Liver (tissue), 7 donors: ENCODE measurements at regions not wholly inside any gene's neighbourhood (a gene's known extent, or its start where the extent isn't known, plus 50 kb on each side); places are given as distances from the start of the nearest gene placed in this dataset.

Experiments
- DNase-seq: peaks from one replicate; pipeline ENCODE4 v3.0.0-alpha.2; 2017; ENCODE audit warnings: low spot score
- H3K27ac ChIP-seq, 2 donors: one replicate each; pipeline ENCODE4 v1.7.0; 2013; ENCODE audit warnings: inconsistent platforms in 2 of 2, low read length in 2 of 2, control low read depth in 1 of 2, low read depth in 1 of 2, mild to moderate bottlenecking in 1 of 2
- H3K27me3 ChIP-seq, 4 donors: one replicate each; pipeline versions ENCODE4 v1.6.1 to v1.7.0; 2013; ENCODE audit warnings: low read length in 3 of 4, inconsistent platforms in 1 of 4, mild to moderate bottlenecking in 1 of 4, moderate library complexity in 1 of 4; ENCODE audit not compliant: control insufficient read depth in 4 of 4, insufficient read depth in 4 of 4
- H3K36me3 ChIP-seq, 4 donors: one replicate each; pipeline versions ENCODE4 v1.6.1 to v1.7.0; 2013; ENCODE audit warnings: low read length in 3 of 4, mild to moderate bottlenecking in 3 of 4, low read depth in 1 of 4, moderate library complexity in 1 of 4; ENCODE audit not compliant: control insufficient read depth in 4 of 4, insufficient read depth in 3 of 4
- H3K4me1 ChIP-seq, 4 donors: one replicate each; pipeline versions ENCODE4 v1.6.1 to v1.7.0; 2013; ENCODE audit warnings: low read length in 3 of 4, mild to moderate bottlenecking in 3 of 4, moderate library complexity in 1 of 4; ENCODE audit not compliant: control insufficient read depth in 4 of 4, insufficient read depth in 4 of 4
- H3K4me3 ChIP-seq, 3 donors: one replicate each; pipeline versions ENCODE4 v1.6.1 to v1.7.0; 2013; ENCODE audit warnings: low read length in 3 of 3, control low read depth in 1 of 3, low read depth in 1 of 3, mild to moderate bottlenecking in 1 of 3
- H3K9ac ChIP-seq, 2 donors: one replicate each; pipeline ENCODE4 v1.7.0; 2013; ENCODE audit warnings: low read length in 2 of 2, mild to moderate bottlenecking in 2 of 2, moderate library complexity in 2 of 2, control low read depth in 1 of 2, low read depth in 1 of 2
- H3K9me3 ChIP-seq, 4 donors: one replicate each; pipeline versions ENCODE4 v1.6.1 to v1.7.0; 2013; ENCODE audit warnings: low read length in 3 of 4; ENCODE audit not compliant: control insufficient read depth in 4 of 4
- ATF3 ChIP-seq: IDR thresholded peaks from 2 replicates; pipeline ENCODE4 v1.6.1; 2016; ENCODE audit warnings: antibody characterized with exemption
- EGR1 ChIP-seq, 2 donors: IDR thresholded peaks; 2 replicates each; pipeline ENCODE4 v1.6.1; 2016 to 2018; ENCODE audit warnings: antibody characterized with exemption in 2 of 2, low read depth in 2 of 2
- FOXA1 ChIP-seq: IDR thresholded peaks from 2 replicates; pipeline ENCODE4 v1.6.1; 2016; ENCODE audit warnings: antibody characterized with exemption
- FOXA2 ChIP-seq: IDR thresholded peaks from 2 replicates; pipeline ENCODE4 v1.6.1; 2016; ENCODE audit warnings: antibody characterized with exemption
- HNF4A ChIP-seq, 2 donors: conservative IDR thresholded peaks; 2 replicates each; pipeline ENCODE4 v1.6.1; 2016; ENCODE audit warnings: antibody characterized with exemption in 2 of 2, mild to moderate bottlenecking in 2 of 2
- HNF4G ChIP-seq: IDR thresholded peaks from 2 replicates; pipeline ENCODE4 v1.6.1; 2016; ENCODE audit warnings: antibody characterized with exemption
- JUND ChIP-seq, 2 donors: IDR thresholded peaks; 2 replicates each; pipeline ENCODE4 v1.6.1; 2016; ENCODE audit warnings: antibody characterized with exemption in 2 of 2
- MAX ChIP-seq: IDR thresholded peaks from 2 replicates; pipeline ENCODE4 v1.6.1; 2016; ENCODE audit warnings: antibody characterized with exemption
- NR2F2 ChIP-seq: IDR thresholded peaks from 2 replicates; pipeline ENCODE4 v1.6.1; 2016; ENCODE audit warnings: antibody characterized with exemption
- RAD21 ChIP-seq, 2 donors: IDR thresholded peaks; 2 replicates each; pipeline ENCODE4 v1.6.1; 2016; ENCODE audit warnings: antibody characterized with exemption in 2 of 2, mild to moderate bottlenecking in 2 of 2
- REST ChIP-seq: IDR thresholded peaks from 2 replicates; pipeline ENCODE4 v1.6.1; 2016; ENCODE audit warnings: antibody characterized with exemption, mild to moderate bottlenecking
- RXRA ChIP-seq, 2 donors: IDR thresholded peaks; 2 replicates each; pipeline ENCODE4 v1.6.1; 2017 to 2018; ENCODE audit warnings: antibody characterized with exemption in 2 of 2, mild to moderate bottlenecking in 1 of 2
- TAF1 ChIP-seq: conservative IDR thresholded peaks from 2 replicates; pipeline ENCODE4 v1.6.1; 2016; ENCODE audit warnings: antibody characterized with exemption, mild to moderate bottlenecking
- ZBTB33 ChIP-seq: IDR thresholded peaks from 2 replicates; pipeline ENCODE4 v1.6.1; 2016; ENCODE audit warnings: antibody characterized with exemption
- WGBS: extraction: QIAGEN DNeasy Blood & Tissue Kit; methylation state at CpG from one replicate; pipeline ENCODE4 v1.1.7; 2013; 5-methylcytosine and 5-hydroxymethylcytosine counted together
- donor health status: healthy.
- donor health status: healthy.
- donor health status: healthy.
- donor health status: healthy.

GRCh38 chr14:97446087-97446486 is 648.9 kb downstream of the VRK1 start:
- WGBS = 89% methylated on average over 4 of the region's 4 CpGs
- TF ChIP-seq HNF4A (conservative IDR thresholded peaks at IDR 0.05) = no peak
- no peak for TF ChIP-seq ATF3
- TF ChIP-seq JUND (IDR thresholded peaks at IDR 0.05) = no peak
- TF ChIP-seq RAD21 (IDR thresholded peaks at IDR 0.05) = no peak
- TF ChIP-seq MAX = no peak
- TF ChIP-seq RXRA (IDR thresholded peaks at IDR 0.05) = no peak
- no peak for TF ChIP-seq REST
- no peak for TF ChIP-seq HNF4G
- no peak overlapping the region for H3K9ac ChIP-seq
- H3K4me1 ChIP-seq = no peaks in the 10 kb centered on the region
- no peak overlapping the region for H3K4me3 ChIP-seq
- DNase-seq = no peak
- H3K27me3 ChIP-seq = no peaks in the 10 kb centered on the region
- no peak overlapping the region for H3K27ac ChIP-seq
- no peaks in the 10 kb centered on the region for H3K9me3 ChIP-seq
- H3K36me3 ChIP-seq = no peaks in the 10 kb centered on the region

- TF ChIP-seq EGR1 (IDR thresholded peaks at IDR 0.05; ENCODE audit: low read depth in 2 of 2) (no peak), HNF4A (conservative IDR thresholded peaks at IDR 0.05) (no peak), RAD21 (IDR thresholded peaks at IDR 0.05) (no peak), FOXA2 (no peak), FOXA1 (no peak)
- Histone ChIP-seq H3K27me3 (peaks cover 0 to 2% (median 0%) of the 10 kb centered on the region in 4 donors), H3K36me3 (no peaks in the 10 kb centered on the region), H3K9me3 (no peaks in the 10 kb centered on the region), H3K9ac (no peak overlapping the region), H3K27ac (no peak overlapping the region), H3K4me1 (peaks cover 0 to 4% (median 0%) of the 10 kb centered on the region in 4 donors), H3K4me3 (no peak overlapping the region)
- DNase-seq = no peak
Observed at GRCh38 chr14:97452314-97452713, 655.1 kb downstream of the VRK1 start.

GRCh38 chr14:97453991-97454390 is 656.8 kb downstream of the VRK1 start:
- DNase-seq = no peak
- no peak overlapping the region for H3K4me3 ChIP-seq
- H3K27me3 ChIP-seq = peaks cover 0 to 2% (median 0%) of the 10 kb centered on the region in 4 donors
- TF ChIP-seq EGR1 (IDR thresholded peaks at IDR 0.05; ENCODE audit: low read depth in 2 of 2) (no peak), ATF3 (no peak), ZBTB33 (no peak), NR2F2 (no peak), FOXA1 (no peak), TAF1 (no peak)
- 97% methylated on average over 2 of the region's 2 CpGs for WGBS
- H3K27ac ChIP-seq = no peak overlapping the region
- H3K36me3 ChIP-seq = no peaks in the 10 kb centered on the region
- no peaks in the 10 kb centered on the region for H3K9me3 ChIP-seq
- H3K9ac ChIP-seq = no peak overlapping the region
- peaks cover 0 to 9% (median 0%) of the 10 kb centered on the region in 4 donors for H3K4me1 ChIP-seq
